ENCODE measurements at regions not wholly inside any gene's neighbourhood (a gene's known extent, or its start where the extent isn't known, plus 50 kb on each side); places are given as distances from the start of the nearest gene placed in this dataset.

DNA sequence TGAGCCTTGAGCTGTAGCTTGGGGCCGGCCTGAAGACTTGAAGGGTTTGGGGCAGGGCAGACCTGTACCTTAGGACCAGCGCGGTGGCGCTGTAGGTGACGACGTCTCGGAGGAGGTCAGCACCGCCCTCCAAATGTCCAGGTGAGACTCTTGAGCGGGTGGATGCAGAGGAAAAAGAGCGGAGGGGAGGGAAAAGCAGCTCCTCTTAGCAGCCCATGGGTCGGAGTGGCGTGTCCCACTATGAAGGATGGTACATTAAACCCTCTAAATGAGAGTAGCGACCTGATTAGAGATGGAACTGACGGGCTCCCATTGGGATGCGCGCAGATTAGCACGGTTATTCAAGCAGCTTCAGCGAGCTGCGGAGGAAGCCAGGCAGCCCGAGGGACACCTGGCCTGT, 77.0 kb upstream of the MAP1LC3B2 start:
- no peak for DNase-seq (ENCODE audit: low read depth, low spot score)
- in situ Hi-C loops (cut with HindIII; ENCODE audit: low pct_unique_long_range_greater_than_20kb, low sequenced_read_pairs), result no loop called here

GRCh38 chr12:116482859-116483258, 76.3 kb upstream of the MAP1LC3B2 start:
- in situ Hi-C loops (cut with HindIII; ENCODE audit: low pct_unique_long_range_greater_than_20kb, low sequenced_read_pairs), result no loop called here
- no peak for DNase-seq (ENCODE audit: low read depth, low spot score)

GRCh38 chr12:116483959-116484750, 75.0 kb upstream of the MAP1LC3B2 start:
- in situ Hi-C loops (cut with HindIII; ENCODE audit: low pct_unique_long_range_greater_than_20kb, low sequenced_read_pairs), result no loop called here

GRCh38 chr12:116484807-116485206, 74.4 kb upstream of the MAP1LC3B2 start:
- in situ Hi-C loops (cut with HindIII; ENCODE audit: low pct_unique_long_range_greater_than_20kb, low sequenced_read_pairs), result no loop called here

More at GRCh38 chr12:116483959-116484750, 75.0 kb upstream of the MAP1LC3B2 start:
- no peak for DNase-seq (ENCODE audit: low read depth, low spot score)

GRCh38 chr12:116489116-116489515, 70.1 kb upstream of the MAP1LC3B2 start:
- in situ Hi-C loops (cut with HindIII; ENCODE audit: low pct_unique_long_range_greater_than_20kb, low sequenced_read_pairs), result no loop called here
- DNase-seq (ENCODE audit: low read depth, low spot score), result no peak

More at GRCh38 chr12:116484807-116485206, 74.4 kb upstream of the MAP1LC3B2 start:
- no peak for DNase-seq (ENCODE audit: low read depth, low spot score)

DNA sequence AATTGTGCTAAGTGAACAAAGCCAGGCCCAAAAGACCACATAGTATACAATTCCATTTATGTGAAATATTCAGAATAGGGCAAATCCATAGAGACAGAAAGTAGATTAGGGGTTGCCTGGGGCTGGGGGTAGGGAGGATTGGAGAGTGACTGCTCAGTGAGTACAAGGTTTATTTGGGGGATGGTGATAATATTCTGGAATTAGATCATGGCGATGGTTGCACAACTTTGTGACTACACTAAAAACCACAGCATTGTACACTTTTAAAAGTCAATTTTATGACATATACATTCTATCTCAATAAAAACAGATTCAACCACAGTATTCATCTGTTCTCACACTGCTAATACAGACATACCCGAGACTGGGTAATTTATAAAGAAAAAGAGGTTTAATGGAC, 68.7 kb upstream of the MAP1LC3B2 start:
- no peak for DNase-seq (ENCODE audit: low read depth, low spot score)
- in situ Hi-C loops (cut with HindIII; ENCODE audit: low pct_unique_long_range_greater_than_20kb, low sequenced_read_pairs), result no loop called here

GRCh38 chr12:116492703-116493324, 66.4 kb upstream of the MAP1LC3B2 start:
- in situ Hi-C loops (cut with HindIII; ENCODE audit: low pct_unique_long_range_greater_than_20kb, low sequenced_read_pairs), result no loop called here
- DNase-seq (ENCODE audit: low read depth, low spot score), result peak; percentile 31

GRCh38 chr12:116495260-116495659, 63.9 kb upstream of the MAP1LC3B2 start:
- in situ Hi-C loops (cut with HindIII; ENCODE audit: low pct_unique_long_range_greater_than_20kb, low sequenced_read_pairs), result no loop called here
- DNase-seq (ENCODE audit: low read depth, low spot score), result no peak

- in situ Hi-C loops (cut with HindIII; ENCODE audit: low pct_unique_long_range_greater_than_20kb, low sequenced_read_pairs), result no loop called here
- no peak for DNase-seq (ENCODE audit: low read depth, low spot score)
Measured at GRCh38 chr12:116497051-116497591, 62.1 kb upstream of the MAP1LC3B2 start.

GRCh38 chr12:116498471-116498870, 60.7 kb upstream of the MAP1LC3B2 start:
- no peak for DNase-seq (ENCODE audit: low read depth, low spot score)
- in situ Hi-C loops (cut with HindIII; ENCODE audit: low pct_unique_long_range_greater_than_20kb, low sequenced_read_pairs), result no loop called here

DNA sequence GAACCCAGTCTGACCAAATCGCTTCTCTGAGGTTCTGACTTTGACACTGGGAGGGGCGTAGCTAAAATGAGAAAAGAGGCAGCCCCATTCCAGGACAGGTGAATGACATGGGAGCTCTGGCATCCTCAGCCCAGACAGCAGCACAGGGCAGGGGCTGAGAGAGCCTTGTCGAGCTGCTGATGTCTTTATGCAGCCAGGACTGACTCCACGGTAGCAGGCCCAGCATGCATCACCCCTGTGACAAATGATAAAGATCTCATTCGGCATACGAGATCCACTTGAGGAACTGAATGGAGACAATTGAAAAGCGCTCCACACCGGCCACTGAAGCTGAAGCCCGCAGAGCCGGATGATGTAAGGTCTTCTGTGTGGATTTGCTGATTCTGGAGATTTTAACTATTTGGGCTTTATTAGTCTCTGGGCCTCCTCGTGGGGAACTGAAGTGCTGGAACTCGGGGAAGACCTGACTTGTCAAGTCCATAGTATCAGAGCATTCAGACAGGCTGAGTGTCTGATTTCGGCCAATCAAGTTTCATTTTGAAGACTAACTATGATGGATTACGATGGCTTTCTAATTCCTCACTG, 56.9 kb upstream of the MAP1LC3B2 start:
- in situ Hi-C loops (cut with HindIII; ENCODE audit: low pct_unique_long_range_greater_than_20kb, low sequenced_read_pairs), result no loop called here
- no peak for DNase-seq (ENCODE audit: low read depth, low spot score)

- DNase-seq (ENCODE audit: low read depth, low spot score), result no peak
- in situ Hi-C loops (cut with HindIII; ENCODE audit: low pct_unique_long_range_greater_than_20kb, low sequenced_read_pairs), result no loop called here
Measured at GRCh38 chr12:116502989-116503496, 56.1 kb upstream of the MAP1LC3B2 start.

DNA sequence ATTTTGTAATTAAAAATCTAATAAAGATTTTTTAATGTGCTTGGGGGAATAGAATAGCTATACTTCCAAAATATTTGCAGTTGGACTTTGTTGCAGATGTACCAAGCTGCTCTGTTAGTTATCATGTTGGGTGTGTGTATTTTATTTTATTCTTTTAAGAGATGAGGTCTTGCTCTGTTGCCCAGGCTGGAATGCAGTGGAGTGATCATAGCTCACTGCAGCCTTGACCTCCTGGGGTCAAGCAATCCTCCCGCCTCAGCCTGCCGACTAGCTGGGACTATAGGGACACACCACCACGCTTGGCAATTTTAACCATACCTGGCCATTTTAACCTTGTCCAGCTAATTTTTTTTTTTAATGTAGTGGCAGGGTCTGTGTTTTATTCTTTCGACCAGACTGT, 54.7 kb upstream of the MAP1LC3B2 start:
- in situ Hi-C loops (cut with HindIII; ENCODE audit: low pct_unique_long_range_greater_than_20kb, low sequenced_read_pairs), result no loop called here
- no peak for DNase-seq (ENCODE audit: low read depth, low spot score)

- DNase-seq (ENCODE audit: low read depth, low spot score), result no peak
- in situ Hi-C loops (cut with HindIII; ENCODE audit: low pct_unique_long_range_greater_than_20kb, low sequenced_read_pairs), result no loop called here
Measured at GRCh38 chr12:116506697-116507064, 52.5 kb upstream of the MAP1LC3B2 start.

DNA sequence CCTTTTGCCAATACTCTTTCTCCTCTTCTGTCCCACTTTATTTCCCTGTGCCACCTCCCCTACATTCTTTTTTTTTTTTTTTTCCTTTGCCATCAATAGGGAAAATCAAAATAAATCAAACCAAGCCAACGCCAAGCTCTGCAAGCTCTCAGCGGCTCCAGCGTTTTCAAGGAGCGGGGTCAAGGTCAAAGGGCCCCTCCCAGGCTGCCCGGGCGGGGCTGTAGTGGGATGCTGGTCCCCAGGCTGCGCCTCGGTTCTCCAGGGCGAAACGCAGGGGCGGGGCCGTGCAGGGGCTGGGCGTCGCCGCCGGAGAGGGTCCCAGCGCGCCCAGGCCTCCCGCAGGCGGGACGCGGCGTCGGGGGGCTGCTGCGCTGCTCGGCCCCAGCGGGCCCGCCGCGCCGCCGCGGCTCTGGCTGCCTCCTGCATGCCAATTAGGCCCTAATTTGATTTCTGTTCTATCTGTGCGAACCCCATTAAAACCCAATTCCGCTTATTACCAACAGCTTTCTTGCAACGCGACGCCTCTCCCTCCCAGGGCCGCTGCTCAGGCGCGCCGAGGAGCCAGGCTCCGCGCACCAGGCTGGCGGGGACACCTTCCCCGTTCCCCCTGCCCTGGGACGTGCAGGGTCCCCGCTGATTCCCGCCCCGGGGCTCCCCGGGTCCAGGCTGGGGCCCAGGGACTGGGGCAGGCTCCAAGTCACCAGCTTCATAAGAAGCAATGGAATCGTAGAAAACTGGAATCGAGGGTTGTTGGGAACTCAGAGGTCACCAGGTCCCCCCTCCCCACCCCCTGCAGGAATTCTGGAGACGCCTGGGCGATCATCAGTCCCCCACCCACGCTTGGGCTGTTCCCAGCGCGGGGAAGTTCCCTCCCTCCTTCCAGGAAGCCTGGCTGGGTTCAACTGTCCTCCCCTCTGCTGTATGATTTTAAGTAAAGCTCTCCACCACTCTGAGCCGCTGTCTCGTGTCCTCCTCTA, 50.7 kb upstream of the MAP1LC3B2 start:
- in situ Hi-C loops (cut with HindIII; ENCODE audit: low pct_unique_long_range_greater_than_20kb, low sequenced_read_pairs), result no loop called here
- no peak for DNase-seq (ENCODE audit: low read depth, low spot score)

Measured in SK-MEL-5 (cell line).